NB4 (cell line): ENCODE measurements at regions not wholly inside any gene's neighbourhood (a gene's known extent, or its start where the extent isn't known, plus 50 kb on each side); places are given as distances from the start of the nearest gene placed in this dataset.

Experiments used
- CTCF ChIP-seq: IDR thresholded peaks from one replicate; pipeline ENCODE4 v1.5.1; 2012; ENCODE audit warnings: low read depth, low read length
- MAX ChIP-seq: IDR thresholded peaks from 2 replicates; pipeline ENCODE4 v1.6.1; 2011; ENCODE audit warnings: low read depth, low read length

DNA sequence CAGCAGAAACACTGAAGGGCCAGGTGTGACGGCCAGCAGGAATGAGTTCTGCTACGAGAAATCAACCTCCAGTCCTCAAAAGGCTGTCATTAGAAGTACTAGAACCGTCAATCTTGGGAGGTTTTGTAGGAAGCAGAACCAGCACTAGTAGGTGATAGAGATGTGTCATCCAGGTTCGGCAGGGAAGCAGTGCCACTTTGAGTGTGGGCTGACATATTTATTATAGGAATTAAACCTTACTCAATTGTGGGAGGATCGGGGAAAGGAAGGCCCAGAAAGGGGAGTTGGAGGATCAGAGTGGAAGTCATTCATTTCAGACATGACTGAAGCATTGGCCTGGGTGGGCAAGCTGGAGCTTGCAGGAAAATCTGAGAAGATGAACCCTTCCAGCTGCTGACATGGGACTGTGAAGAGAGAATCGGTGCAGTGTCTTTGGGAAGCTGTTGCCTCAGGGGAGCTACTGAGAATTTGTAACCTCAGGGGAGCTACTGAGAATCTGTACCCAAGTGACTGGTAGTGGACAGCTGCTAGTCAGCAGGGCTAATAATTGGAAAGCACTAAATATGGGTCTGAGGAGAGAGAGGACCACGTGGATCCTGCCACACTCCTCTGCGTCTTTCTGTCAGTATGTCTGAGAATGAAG is 177.4 kb downstream of the SPRY1 start:
- TF ChIP-seq CTCF (no peak), MAX (no peak)
